Trophoblast cell (in vitro differentiated cells and primary cell): ENCODE measurements at regions not wholly inside any gene's neighbourhood (a gene's known extent, or its start where the extent isn't known, plus 50 kb on each side); places are given as distances from the start of the nearest gene placed in this dataset.

Source experiments
- DNase-seq, 2 donors: peaks; one replicate each; pipeline ENCODE4 v3.0.0-alpha.2; 2016
- H2AFZ ChIP-seq: 2 replicates; pipeline ENCODE4 v1.6.1; 2013; ENCODE audit warnings: low read length, moderate library complexity, mild to moderate bottlenecking; ENCODE audit not compliant: insufficient read depth, poor library complexity
- H2AK5ac ChIP-seq: 2 replicates; pipeline ENCODE4 v1.6.1; 2013; ENCODE audit warnings: mild to moderate bottlenecking, low read length
- H2BK120ac ChIP-seq: 2 replicates; pipeline ENCODE4 v1.6.1; 2013; ENCODE audit warnings: low read length, mild to moderate bottlenecking, moderate library complexity; ENCODE audit not compliant: insufficient read depth, poor library complexity
- H2BK12ac ChIP-seq: 2 replicates; pipeline ENCODE4 v1.6.1; 2013; ENCODE audit warnings: mild to moderate bottlenecking, low read length, moderate library complexity
- H2BK5ac ChIP-seq: 2 replicates; pipeline ENCODE4 v1.6.1; 2013; ENCODE audit warnings: low read length, low read depth, moderate library complexity, mild to moderate bottlenecking; ENCODE audit not compliant: poor library complexity
- H3K14ac ChIP-seq: 2 replicates; pipeline ENCODE4 v1.6.1; 2013; ENCODE audit warnings: mild to moderate bottlenecking, low read length
- H3K18ac ChIP-seq: 2 replicates; pipeline ENCODE4 v1.6.1; 2013; ENCODE audit warnings: mild to moderate bottlenecking, low read length
- H3K23ac ChIP-seq: 2 replicates; pipeline ENCODE4 v1.6.1; 2013; ENCODE audit warnings: low read length
- H3K27ac ChIP-seq: 2 replicates; pipeline ENCODE4 v1.5.1; 2013; ENCODE audit warnings: low read depth, mild to moderate bottlenecking, inconsistent platforms, low read length, moderate library complexity
- H3K27me3 ChIP-seq: 2 replicates; pipeline ENCODE4 v1.6.1; 2013; ENCODE audit warnings: inconsistent platforms, mild to moderate bottlenecking, low read length, moderate library complexity; ENCODE audit not compliant: insufficient read depth
- H3K36me3 ChIP-seq, 2 experiments: 1 replicate in 1 of 2; 2 replicates in 1 of 2; pipeline ENCODE4 v1.6.1; 2013; ENCODE audit warnings: low read length in 2 of 2, mild to moderate bottlenecking in 2 of 2, moderate library complexity in 1 of 2; ENCODE audit not compliant: insufficient read depth in 2 of 2, control insufficient read depth in 1 of 2
- H3K4ac ChIP-seq: 2 replicates; pipeline ENCODE4 v1.6.1; 2013; ENCODE audit warnings: low read depth, mild to moderate bottlenecking, low read length, moderate library complexity
- H3K4me1 ChIP-seq, 2 experiments: 1 replicate in 1 of 2; 2 replicates in 1 of 2; pipeline ENCODE4 v1.6.1; 2013; ENCODE audit warnings: low read length in 2 of 2, mild to moderate bottlenecking in 2 of 2, moderate library complexity in 1 of 2; ENCODE audit not compliant: insufficient read depth in 2 of 2, control insufficient read depth in 1 of 2
- H3K4me2 ChIP-seq: 2 replicates; pipeline ENCODE4 v1.6.1; 2013; ENCODE audit warnings: inconsistent platforms, mild to moderate bottlenecking, low read length, moderate library complexity
- H3K4me3 ChIP-seq: 2 replicates; pipeline ENCODE4 v1.5.1; 2013; ENCODE audit warnings: mild to moderate bottlenecking, low read depth, low read length, inconsistent platforms
- H3K79me1 ChIP-seq: one replicate; pipeline ENCODE4 v1.6.1; 2013; ENCODE audit warnings: low read length
- H3K79me2 ChIP-seq: 2 replicates; pipeline ENCODE4 v1.6.1; 2013; ENCODE audit warnings: low read length, mild to moderate bottlenecking; ENCODE audit not compliant: control insufficient read depth, insufficient read depth, poor library complexity
- H3K9ac ChIP-seq: 2 replicates; pipeline ENCODE4 v1.6.1; 2013; ENCODE audit warnings: mild to moderate bottlenecking, low read length
- H3K9me3 ChIP-seq: 2 replicates; pipeline ENCODE4 v1.6.1; 2013; ENCODE audit warnings: low read depth, mild to moderate bottlenecking, control low read depth, inconsistent platforms, low read length; ENCODE audit not compliant: insufficient read depth
- H4K12ac ChIP-seq: 2 replicates; pipeline ENCODE4 v1.6.1; 2013; ENCODE audit warnings: low read depth, mild to moderate bottlenecking, low read length, moderate library complexity
- H4K8ac ChIP-seq: 2 replicates; pipeline ENCODE4 v1.6.1; 2013; ENCODE audit warnings: low read depth, mild to moderate bottlenecking, low read length, moderate library complexity
- H4K91ac ChIP-seq: one replicate; pipeline ENCODE4 v1.6.1; 2013; ENCODE audit warnings: low read depth, mild to moderate bottlenecking, low read length, moderate library complexity
- WGBS: extraction: QIAGEN DNeasy Blood & Tissue Kit; methylation state at CpG from one replicate; pipeline ENCODE4 v1.1.7; 2013; ENCODE audit warnings: missing lambda C conversion rate; ENCODE audit not compliant: insufficient read length, insufficient coverage; ENCODE audit errors: extremely low coverage; 5-methylcytosine and 5-hydroxymethylcytosine counted together

GRCh38 chr20:53824779-53825178 is 231.1 kb upstream of the ZNF217 start:
- H3K36me3 ChIP-seq: no peaks in the 10 kb centered on the region
- H4K12ac ChIP-seq: no peak overlapping the region
- no peak overlapping the region for H3K9ac ChIP-seq
- no CpG with 5 or more reads among the region's 4 CpGs for WGBS
- no peak overlapping the region for H3K18ac ChIP-seq
- no peak overlapping the region for H4K91ac ChIP-seq
- H3K27me3 ChIP-seq: no peaks in the 10 kb centered on the region
- peak overlapping the region; percentile 40 for H3K14ac ChIP-seq
- H2BK120ac ChIP-seq: no peak overlapping the region
- H3K4me2 ChIP-seq: no peak overlapping the region
- H3K9me3 ChIP-seq: no peaks in the 10 kb centered on the region
- peaks cover 7% of the 10 kb centered on the region for H3K79me1 ChIP-seq
- H4K8ac ChIP-seq: no peak overlapping the region
- no peak overlapping the region for H2BK5ac ChIP-seq
- no peaks in the 10 kb centered on the region for H3K79me2 ChIP-seq
- peak overlapping the region; percentile 5 for H2BK12ac ChIP-seq
- H2AFZ ChIP-seq: no peak overlapping the region
- no peak overlapping the region for H3K4me3 ChIP-seq
- H3K27ac ChIP-seq: no peak overlapping the region
- H3K23ac ChIP-seq: no peak overlapping the region
- peaks cover 2 to 4% of the 10 kb centered on the region in 2 experiments for H3K4me1 ChIP-seq
- H2AK5ac ChIP-seq: peak overlapping the region; percentile 67
- no peak overlapping the region for H3K4ac ChIP-seq
- no peak for DNase-seq

GRCh38 chr20:53823121-53823764 is 229.6 kb upstream of the ZNF217 start:
- Histone ChIP-seq H3K4me2 (no peak overlapping the region), H3K23ac (no peak overlapping the region), H3K18ac (no peak overlapping the region), H3K4me3 (no peak overlapping the region), H2BK5ac (no peak overlapping the region), H2AFZ (no peak overlapping the region), H2AK5ac (no peak overlapping the region), H2BK120ac (no peak overlapping the region), H3K27ac (no peak overlapping the region), H4K91ac (no peak overlapping the region), H2BK12ac (no peak overlapping the region), H3K14ac (no peak overlapping the region), H3K79me1 (no peaks in the 10 kb centered on the region), H3K79me2 (no peaks in the 10 kb centered on the region), H4K12ac (no peak overlapping the region), H3K27me3 (no peaks in the 10 kb centered on the region), H3K9me3 (no peaks in the 10 kb centered on the region), H3K9ac (no peak overlapping the region), H3K36me3 (no peaks in the 10 kb centered on the region), H3K4ac (no peak overlapping the region), H4K8ac (no peak overlapping the region), H3K4me1 (peaks cover 0 to 2% of the 10 kb centered on the region in 2 experiments)
- DNase-seq: no peak
- no CpG with 5 or more reads among the region's 6 CpGs for WGBS

GRCh38 chr20:53822534-53822933 is 228.9 kb upstream of the ZNF217 start:
- Histone ChIP-seq H2BK120ac (no peak overlapping the region), H4K8ac (no peak overlapping the region), H3K4me3 (no peak overlapping the region), H3K27me3 (no peaks in the 10 kb centered on the region), H2BK12ac (no peak overlapping the region), H4K91ac (no peak overlapping the region), H3K27ac (no peak overlapping the region), H2AFZ (no peak overlapping the region), H3K4me2 (no peak overlapping the region), H3K9me3 (no peaks in the 10 kb centered on the region), H3K18ac (no peak overlapping the region), H3K4me1 (no peaks in the 10 kb centered on the region), H4K12ac (no peak overlapping the region), H3K9ac (no peak overlapping the region), H3K23ac (no peak overlapping the region), H2AK5ac (no peak overlapping the region), H3K79me2 (no peaks in the 10 kb centered on the region), H3K4ac (no peak overlapping the region), H3K79me1 (no peaks in the 10 kb centered on the region), H2BK5ac (no peak overlapping the region), H3K36me3 (no peaks in the 10 kb centered on the region), H3K14ac (no peak overlapping the region)
- no CpG with 5 or more reads among the region's 5 CpGs for WGBS
- no peak for DNase-seq

- Histone ChIP-seq H3K4me3 (no peak overlapping the region), H3K9me3 (no peaks in the 10 kb centered on the region), H3K27me3 (no peaks in the 10 kb centered on the region), H3K4ac (no peak overlapping the region), H3K79me1 (no peaks in the 10 kb centered on the region), H2BK5ac (no peak overlapping the region), H3K23ac (no peak overlapping the region), H3K36me3 (no peaks in the 10 kb centered on the region), H3K4me1 (no peaks in the 10 kb centered on the region), H4K8ac (no peak overlapping the region), H4K12ac (no peak overlapping the region), H3K9ac (no peak overlapping the region), H4K91ac (no peak overlapping the region), H2AK5ac (no peak overlapping the region), H2BK12ac (peak overlapping the region; percentile 46), H3K14ac (no peak overlapping the region), H3K27ac (no peak overlapping the region), H2AFZ (no peak overlapping the region), H3K18ac (no peak overlapping the region), H3K4me2 (no peak overlapping the region), H2BK120ac (no peak overlapping the region), H3K79me2 (no peaks in the 10 kb centered on the region)
- peak; percentile 52 to 69 for DNase-seq
- no CpG with 5 or more reads among the region's 7 CpGs for WGBS
Observed at GRCh38 chr20:53819973-53820451, 226.4 kb upstream of the ZNF217 start.
